GM12873 (cell line): ENCODE measurements at regions not wholly inside any gene's neighbourhood (a gene's known extent, or its start where the extent isn't known, plus 50 kb on each side); places are given as distances from the start of the nearest gene placed in this dataset.

Experiments used
- CTCF ChIP-seq: IDR thresholded peaks from 2 replicates; pipeline ENCODE4 v1.5.1; 2012; ENCODE audit warnings: low read depth, mild to moderate bottlenecking, moderate library complexity, low read length, control low read depth; ENCODE audit not compliant: insufficient read depth; ENCODE audit errors: missing control alignments

DNA sequence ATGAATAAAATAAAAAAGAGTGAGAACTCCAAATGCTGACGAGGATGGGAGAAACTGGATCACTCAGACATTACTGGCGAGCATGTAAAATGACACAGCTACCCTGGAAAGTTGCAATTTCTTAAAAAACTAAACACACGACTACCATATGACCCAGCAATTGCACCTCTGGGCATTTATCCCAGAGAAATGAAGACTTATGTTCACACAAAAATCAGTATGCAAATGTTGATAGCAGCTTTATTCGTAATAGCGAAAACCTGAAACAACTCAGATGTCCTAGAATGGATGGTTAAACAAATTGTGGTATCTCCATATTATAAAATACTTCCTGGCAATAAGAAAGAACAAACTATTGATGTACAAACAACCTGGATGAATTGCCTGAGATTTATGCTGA is 357.2 kb upstream of the ASIC2 start:
- no peak for TF ChIP-seq CTCF

GRCh38 chr17:33651686-33652085 is 358.6 kb upstream of the ASIC2 start:
- TF ChIP-seq CTCF, result peak; percentile 7

DNA sequence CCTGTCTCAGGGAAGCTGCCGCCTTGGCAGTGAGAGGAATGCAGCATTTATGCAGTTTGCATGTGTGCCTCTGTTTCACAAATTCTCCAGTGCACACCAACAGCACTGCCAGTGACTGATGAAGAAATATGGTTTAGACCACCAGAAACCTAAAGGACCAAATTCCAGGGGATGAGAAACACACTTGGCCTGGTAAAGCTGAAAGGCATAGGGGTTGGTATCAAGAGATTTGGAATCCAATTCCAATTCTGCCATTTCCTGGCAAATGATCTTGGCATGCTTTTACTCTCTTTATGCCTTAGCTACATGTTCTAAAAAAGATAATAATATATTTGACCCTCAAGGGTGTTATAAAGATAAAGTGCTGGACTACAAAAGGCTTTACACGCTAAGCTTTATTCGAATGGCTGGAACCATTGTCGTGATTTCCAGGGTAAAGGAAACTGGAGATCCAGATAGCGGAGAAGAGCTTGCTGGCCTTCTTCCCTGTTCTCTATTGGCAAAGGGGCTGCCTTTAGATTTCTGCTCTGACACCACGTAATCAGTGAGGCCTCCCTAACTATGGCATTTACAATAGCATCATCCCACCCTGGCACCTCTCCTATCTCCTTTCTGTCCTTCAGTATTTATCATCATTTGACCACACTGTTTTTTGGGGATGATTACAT is 359.8 kb upstream of the ASIC2 start:
- TF ChIP-seq CTCF, result no peak

DNA sequence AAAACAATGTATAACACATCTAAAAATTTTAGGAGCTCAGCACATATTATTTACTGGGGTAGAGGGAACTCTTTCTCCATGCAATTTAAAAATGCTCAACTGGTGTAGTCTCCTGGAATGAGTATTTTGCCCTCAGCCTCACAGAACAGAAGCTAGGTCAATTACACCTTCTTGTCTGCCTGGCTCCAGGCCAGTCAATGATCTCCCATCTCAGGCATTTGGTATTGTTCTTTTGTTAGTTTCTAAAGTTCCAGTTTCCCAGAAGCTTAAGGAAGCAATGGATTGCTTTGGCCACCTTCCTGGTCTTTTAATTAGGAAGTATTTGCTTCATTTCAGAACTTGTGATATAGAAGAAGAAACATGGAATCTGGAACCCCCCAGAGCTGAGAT is 360.3 kb upstream of the ASIC2 start:
- TF ChIP-seq CTCF, result no peak

DNA sequence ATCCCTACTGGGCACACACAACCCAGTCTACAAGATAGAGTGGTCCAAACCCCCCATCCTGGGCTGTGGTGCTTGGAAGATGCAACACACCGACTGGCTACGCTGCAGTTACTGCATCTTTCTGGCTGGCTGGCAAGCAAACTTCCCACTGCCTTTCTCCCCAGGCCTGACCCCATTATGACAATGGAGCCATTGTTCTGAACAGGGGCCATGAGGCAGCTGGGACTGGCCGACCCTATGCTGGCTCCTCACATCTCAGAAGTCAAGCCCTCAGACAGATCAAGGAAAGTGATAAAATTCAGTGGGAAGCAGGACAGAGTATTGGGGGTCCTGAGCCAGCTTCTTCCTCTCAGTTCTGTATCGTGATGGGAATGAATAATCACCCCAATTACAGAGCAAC is 364.1 kb upstream of the ASIC2 start:
- TF ChIP-seq CTCF, result no peak

- no peak for TF ChIP-seq CTCF
These were observed 368.9 kb upstream of the ASIC2 start for GRCh38 chr17:33661975-33662374.

DNA sequence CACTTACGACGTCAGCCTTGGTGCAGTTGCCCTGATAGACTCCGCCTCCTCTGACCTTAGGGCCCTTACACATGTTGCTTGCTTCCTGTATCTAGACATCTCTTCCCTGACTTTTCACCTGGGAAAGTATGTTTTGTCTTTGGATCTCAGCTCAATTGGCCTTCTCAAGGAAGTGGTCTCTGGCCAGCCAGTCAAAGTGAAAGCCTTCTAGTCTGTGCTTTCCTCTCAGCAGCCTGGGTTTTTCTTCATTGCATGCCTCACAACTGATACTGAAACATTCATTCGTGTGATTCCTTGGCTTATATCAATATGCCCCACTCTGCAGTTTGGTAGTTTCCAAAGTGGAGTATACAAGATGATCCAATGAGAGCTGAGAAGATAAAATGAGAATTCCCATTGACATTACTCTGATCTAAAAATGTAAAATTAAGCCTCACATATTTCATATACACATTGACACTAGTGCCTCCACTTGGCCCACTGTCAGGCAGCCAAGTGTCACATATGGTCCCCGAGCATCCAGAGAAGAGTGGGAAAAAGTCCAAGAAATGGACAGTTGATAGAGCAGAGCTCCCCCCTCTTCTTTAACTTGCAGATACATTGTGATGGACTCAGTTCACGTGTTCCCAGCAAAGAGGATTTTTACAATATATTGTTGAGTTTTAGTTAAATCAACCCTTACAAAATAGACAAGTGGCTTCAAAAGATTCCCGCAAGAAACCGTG is 371.2 kb upstream of the ASIC2 start:
- TF ChIP-seq CTCF, result no peak
